Chondrocyte (in vitro differentiated cells): ENCODE measurements at regions not wholly inside any gene's neighbourhood (a gene's known extent, or its start where the extent isn't known, plus 50 kb on each side); places are given as distances from the start of the nearest gene placed in this dataset.

ENCODE experiments used
- DNase-seq: peaks from one replicate; pipeline ENCODE4 v3.0.0; 2021; ENCODE audit warnings: mixed read lengths, low spot score
- H3K27ac Mint-ChIP-seq: one replicate; pipeline ENCODE4 v1.8.0; 2021; ENCODE audit warnings: mild to moderate bottlenecking, moderate library complexity, mixed read lengths; ENCODE audit not compliant: unreplicated experiment
- H3K27me3 Mint-ChIP-seq: 2 replicates; pipeline ENCODE4 v1.8.0; 2021; ENCODE audit warnings: low read depth, mixed read lengths
- H3K36me3 Mint-ChIP-seq: 2 replicates; pipeline ENCODE4 v1.8.0; 2021; ENCODE audit warnings: low read depth, mixed read lengths
- H3K4me1 Mint-ChIP-seq: 2 replicates; pipeline ENCODE4 v1.8.0; 2021; ENCODE audit warnings: low read depth, mild to moderate bottlenecking, mixed read lengths
- H3K4me3 Mint-ChIP-seq: one replicate; pipeline ENCODE4 v1.8.0; 2021; ENCODE audit warnings: mild to moderate bottlenecking, moderate library complexity, mixed read lengths; ENCODE audit not compliant: unreplicated experiment
- H3K9me3 Mint-ChIP-seq: 2 replicates; pipeline ENCODE4 v1.8.0; 2021; ENCODE audit warnings: low read depth, mixed read lengths
- TF ChIP-seq, protein P1 (sequence below): fragments of 200-600 bp; sonication (generic); IDR thresholded peaks from 2 replicates; pipeline ENCODE4 v1.5.0; 2021; ENCODE audit warnings: antibody characterized with exemption, mild to moderate bottlenecking, moderate library complexity

DNA sequence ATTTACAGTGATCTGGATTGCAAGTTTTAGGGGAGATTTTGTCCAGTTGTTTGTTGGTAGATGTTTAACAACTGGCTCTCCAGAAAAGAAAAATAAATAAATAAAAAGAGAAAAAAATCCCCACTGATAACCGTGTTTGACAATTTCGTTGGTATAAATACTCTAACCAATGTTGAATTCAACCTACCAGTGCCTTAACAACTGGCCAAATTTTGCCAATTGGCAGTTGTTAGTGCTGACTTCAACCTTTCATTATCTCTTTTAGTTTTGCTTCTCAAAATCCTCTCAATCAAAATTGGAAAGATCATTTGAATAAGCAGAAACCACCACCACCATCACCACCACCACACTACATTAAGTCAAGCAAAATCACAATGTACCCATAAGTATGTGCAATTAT is 490.3 kb downstream of the PIK3C3 start:
- Mint-ChIP-seq H3K4me3 (no peak overlapping the region), H3K27me3 (no peaks in the 10 kb centered on the region), H3K27ac (no peak overlapping the region), H3K4me1 (peaks cover 8% of the 10 kb centered on the region), H3K9me3 (peaks cover 23% of the 10 kb centered on the region), H3K36me3 (no peaks in the 10 kb centered on the region)
- no peak for DNase-seq
- TF ChIP-seq, protein P1, sequence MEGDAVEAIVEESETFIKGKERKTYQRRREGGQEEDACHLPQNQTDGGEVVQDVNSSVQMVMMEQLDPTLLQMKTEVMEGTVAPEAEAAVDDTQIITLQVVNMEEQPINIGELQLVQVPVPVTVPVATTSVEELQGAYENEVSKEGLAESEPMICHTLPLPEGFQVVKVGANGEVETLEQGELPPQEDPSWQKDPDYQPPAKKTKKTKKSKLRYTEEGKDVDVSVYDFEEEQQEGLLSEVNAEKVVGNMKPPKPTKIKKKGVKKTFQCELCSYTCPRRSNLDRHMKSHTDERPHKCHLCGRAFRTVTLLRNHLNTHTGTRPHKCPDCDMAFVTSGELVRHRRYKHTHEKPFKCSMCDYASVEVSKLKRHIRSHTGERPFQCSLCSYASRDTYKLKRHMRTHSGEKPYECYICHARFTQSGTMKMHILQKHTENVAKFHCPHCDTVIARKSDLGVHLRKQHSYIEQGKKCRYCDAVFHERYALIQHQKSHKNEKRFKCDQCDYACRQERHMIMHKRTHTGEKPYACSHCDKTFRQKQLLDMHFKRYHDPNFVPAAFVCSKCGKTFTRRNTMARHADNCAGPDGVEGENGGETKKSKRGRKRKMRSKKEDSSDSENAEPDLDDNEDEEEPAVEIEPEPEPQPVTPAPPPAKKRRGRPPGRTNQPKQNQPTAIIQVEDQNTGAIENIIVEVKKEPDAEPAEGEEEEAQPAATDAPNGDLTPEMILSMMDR = no peak

- Mint-ChIP-seq H3K27me3 (no peaks in the 10 kb centered on the region), H3K4me1 (peaks cover 8% of the 10 kb centered on the region), H3K36me3 (no peaks in the 10 kb centered on the region), H3K4me3 (no peak overlapping the region), H3K27ac (peak overlapping the region; percentile 75), H3K9me3 (peaks cover 22% of the 10 kb centered on the region)
- TF ChIP-seq, protein P1 = no peak
- no peak for DNase-seq
These were observed 491.2 kb downstream of the PIK3C3 start for GRCh38 chr18:42446195-42446594.

DNA sequence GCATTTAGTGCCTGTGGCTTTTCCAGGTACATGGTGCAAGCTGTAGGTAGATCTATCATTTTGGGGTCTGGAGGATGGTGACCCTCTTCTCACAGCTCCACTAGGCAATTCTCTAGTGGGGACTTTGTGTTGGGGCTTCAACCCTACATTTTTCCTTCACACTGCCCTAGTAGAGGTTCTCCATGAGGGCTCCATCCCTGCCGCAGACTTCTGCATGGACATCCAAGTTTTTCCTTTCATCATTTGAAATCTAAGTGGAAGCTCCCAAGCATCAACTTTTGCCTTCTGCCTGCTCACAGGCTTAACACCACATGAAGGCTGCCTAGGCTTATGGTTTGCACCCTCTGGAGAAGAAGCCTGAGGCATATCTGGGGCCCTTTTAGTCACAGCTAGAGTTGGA is 492.7 kb downstream of the PIK3C3 start:
- no peak overlapping the region for H3K4me3 Mint-ChIP-seq
- peaks cover 22% of the 10 kb centered on the region for H3K9me3 Mint-ChIP-seq
- TF ChIP-seq, protein P1 = no peak
- H3K27ac Mint-ChIP-seq = no peak overlapping the region
- DNase-seq = no peak
- peaks cover 8% of the 10 kb centered on the region for H3K4me1 Mint-ChIP-seq
- no peaks in the 10 kb centered on the region for H3K27me3 Mint-ChIP-seq
- no peaks in the 10 kb centered on the region for H3K36me3 Mint-ChIP-seq

DNA sequence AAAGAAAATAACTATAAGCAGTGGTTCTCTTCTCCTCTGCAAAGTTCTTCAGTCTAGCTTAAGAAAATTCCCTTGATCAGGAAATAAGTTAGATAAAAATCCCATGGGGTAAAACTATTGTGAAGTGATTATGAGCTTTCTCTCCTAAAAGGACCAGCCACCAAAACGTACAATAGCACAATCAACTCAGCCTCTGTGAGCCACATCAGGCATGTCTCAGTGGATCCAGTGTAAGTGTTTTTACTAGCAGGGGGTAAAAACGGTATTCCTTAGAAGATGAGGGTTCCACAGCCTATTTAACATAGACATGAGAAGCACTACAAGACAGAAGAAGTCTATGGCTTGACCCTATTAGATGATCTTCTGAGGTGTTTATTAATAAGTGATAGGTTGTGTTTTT is 503.2 kb downstream of the PIK3C3 start:
- no peaks in the 10 kb centered on the region for H3K9me3 Mint-ChIP-seq
- H3K4me3 Mint-ChIP-seq = no peak overlapping the region
- TF ChIP-seq, protein P1 = no peak
- H3K36me3 Mint-ChIP-seq = no peaks in the 10 kb centered on the region
- H3K27me3 Mint-ChIP-seq = peaks cover 4% of the 10 kb centered on the region
- H3K27ac Mint-ChIP-seq = no peak overlapping the region
- no peaks in the 10 kb centered on the region for H3K4me1 Mint-ChIP-seq
- no peak for DNase-seq

- TF ChIP-seq, protein P1 = no peak
- Mint-ChIP-seq H3K36me3 (no peaks in the 10 kb centered on the region), H3K4me1 (no peaks in the 10 kb centered on the region)
These were observed 504.8 kb downstream of the PIK3C3 start for GRCh38 chr18:42459873-42460272.

More at GRCh38 chr18:42459873-42460272, 504.8 kb downstream of the PIK3C3 start:
- DNase-seq = no peak
- Mint-ChIP-seq H3K9me3 (no peaks in the 10 kb centered on the region), H3K27ac (no peak overlapping the region), H3K4me3 (no peak overlapping the region), H3K27me3 (peaks cover 4% of the 10 kb centered on the region)
